Gastroesophageal sphincter (tissue), 3 donors: ENCODE measurements at regions not wholly inside any gene's neighbourhood (a gene's known extent, or its start where the extent isn't known, plus 50 kb on each side); places are given as distances from the start of the nearest gene placed in this dataset.

Experiments used
- CTCF ChIP-seq, 4 experiments: fragments of 200-600 bp in 2 of 4; fragments of 450-650 bp in 2 of 4; sonication (generic) in 1 of 4; IDR thresholded peaks; one replicate each; pipeline ENCODE4 v1.5.1; 2017 to 2019; ENCODE audit warnings: antibody characterized with exemption in 4 of 4, mild to moderate bottlenecking in 2 of 4, moderate library complexity in 2 of 4
- EP300 ChIP-seq: sonication (generic); formaldehyde crosslinking; IDR thresholded peaks from one replicate; pipeline ENCODE4 v1.6.1; 2017; ENCODE audit warnings: antibody characterized with exemption, mild to moderate bottlenecking

- TF ChIP-seq CTCF (IDR thresholded peaks at IDR 0.05) (no peak), EP300 (no peak)
These were observed 84.7 kb downstream of the CDC42EP3 start for GRCh38 chr2:37586663-37587317.
